Stimulated activated CD4-positive, alpha-beta T cell treated with anti-CD3 and anti-CD28 coated beads, TNF-alpha, amount 100 ng/mL, for 1 hour (primary cell): ENCODE measurements at regions not wholly inside any gene's neighbourhood (a gene's known extent, or its start where the extent isn't known, plus 50 kb on each side); places are given as distances from the start of the nearest gene placed in this dataset.
"Not testable (repeated sequence)": the region's sequence is repeated elsewhere in the genome, so short reads cannot be mapped to it uniquely, and the experiment has no call there.

Source experiments
- DNase-seq, 3 donors: peaks; one replicate each; pipeline ENCODE4 v3.0.0-alpha.2; 2020; ENCODE audit warnings: low read depth in 3 of 3, low spot score in 1 of 3

DNA sequence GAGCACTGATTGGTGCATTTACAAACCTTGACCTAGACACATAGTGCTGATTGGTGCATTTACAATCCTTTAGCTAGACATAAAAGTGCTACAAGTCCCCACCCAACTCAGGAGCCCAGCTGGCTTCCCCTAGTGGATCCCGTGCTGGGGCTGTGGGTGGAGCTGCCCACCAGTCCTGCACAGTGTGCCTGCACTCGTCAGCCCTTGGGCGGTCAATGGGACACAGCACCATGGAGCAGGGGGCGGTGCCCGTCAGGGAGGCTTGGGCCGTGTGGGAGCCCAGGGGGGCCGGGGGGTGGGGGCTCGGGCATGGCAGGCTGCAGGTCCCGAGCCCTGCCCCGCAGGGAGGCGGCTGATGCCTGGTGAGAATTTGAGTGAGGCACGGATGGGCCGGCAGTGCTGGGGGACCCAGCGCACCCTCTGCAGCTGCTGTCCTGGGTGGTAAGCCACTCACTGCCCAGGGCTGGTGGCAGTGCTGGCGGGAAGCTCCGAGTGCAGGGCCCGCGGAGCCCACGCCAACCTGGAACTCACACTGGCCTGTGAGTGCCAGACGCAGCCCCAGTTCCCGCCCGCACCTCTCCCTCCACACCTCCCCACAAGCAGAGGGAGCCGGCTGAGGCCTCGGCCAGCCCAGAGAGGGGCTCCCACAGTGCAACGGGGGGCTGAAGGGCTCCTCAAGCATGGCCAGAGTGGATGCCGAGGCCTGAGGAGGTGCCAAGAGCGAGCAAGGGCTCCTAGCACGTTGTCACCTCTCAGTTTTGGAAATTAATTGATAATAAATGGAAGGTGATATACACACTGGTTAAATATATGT is 207.7 kb downstream of the RAP2B start:
- no peak for DNase-seq

DNA sequence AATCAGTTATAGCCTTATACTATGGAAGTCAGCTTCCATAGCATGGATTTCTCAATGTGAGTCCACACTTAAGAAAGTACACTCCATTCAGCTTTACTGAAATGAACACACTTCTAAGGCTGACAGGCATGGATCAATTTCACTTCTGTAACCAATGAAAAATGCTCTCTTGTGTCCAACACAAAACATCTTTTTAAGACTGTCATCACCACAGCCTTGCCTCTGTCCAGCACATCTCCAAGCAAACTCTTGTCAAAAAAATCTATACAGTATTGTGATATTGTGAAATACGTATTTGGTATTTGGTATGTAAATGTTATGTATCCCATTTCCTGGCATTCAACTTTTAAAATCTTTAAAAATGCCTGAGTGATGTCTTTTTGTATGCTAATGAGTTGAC is 208.7 kb downstream of the RAP2B start:
- no peak for DNase-seq

DNA sequence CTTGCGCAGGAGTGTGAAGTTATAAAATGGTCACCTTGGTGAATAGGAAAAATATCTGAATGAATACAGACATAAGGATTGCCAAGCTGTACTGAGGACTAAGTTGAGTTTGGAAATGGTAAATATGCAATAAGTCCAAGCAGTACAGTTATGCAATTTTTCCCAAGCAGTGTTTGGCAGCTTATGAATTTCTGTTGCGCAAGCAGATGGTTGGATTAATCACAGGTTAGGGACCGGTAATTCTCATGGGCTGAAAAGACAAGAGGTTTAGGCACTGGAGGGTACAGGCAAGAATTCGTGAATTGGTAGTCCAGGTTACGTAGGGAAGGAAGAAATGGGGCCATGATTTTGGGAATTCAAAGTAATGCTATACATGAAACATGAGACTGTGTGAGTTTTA is 210.3 kb downstream of the RAP2B start:
- DNase-seq: no peak

DNA sequence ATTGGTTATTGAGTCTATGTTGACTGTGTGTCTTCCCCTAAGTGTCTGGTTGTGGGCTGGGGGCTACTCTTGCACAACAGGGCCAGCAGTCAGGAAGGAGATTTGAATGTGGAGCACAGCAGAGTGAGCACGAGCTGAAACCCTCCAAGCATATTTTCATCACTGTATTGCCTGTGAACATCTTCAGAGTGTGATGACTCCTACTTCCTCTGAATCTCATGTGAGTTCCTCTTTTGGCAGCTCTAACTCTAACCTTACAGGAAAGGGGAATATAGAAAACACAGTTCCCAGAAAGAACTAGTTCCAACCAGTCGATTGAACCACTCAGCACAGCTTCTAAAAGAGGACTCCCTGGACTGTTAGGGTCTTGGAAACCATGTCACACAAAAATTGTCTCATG is 211.6 kb downstream of the RAP2B start:
- no peak for DNase-seq

DNA sequence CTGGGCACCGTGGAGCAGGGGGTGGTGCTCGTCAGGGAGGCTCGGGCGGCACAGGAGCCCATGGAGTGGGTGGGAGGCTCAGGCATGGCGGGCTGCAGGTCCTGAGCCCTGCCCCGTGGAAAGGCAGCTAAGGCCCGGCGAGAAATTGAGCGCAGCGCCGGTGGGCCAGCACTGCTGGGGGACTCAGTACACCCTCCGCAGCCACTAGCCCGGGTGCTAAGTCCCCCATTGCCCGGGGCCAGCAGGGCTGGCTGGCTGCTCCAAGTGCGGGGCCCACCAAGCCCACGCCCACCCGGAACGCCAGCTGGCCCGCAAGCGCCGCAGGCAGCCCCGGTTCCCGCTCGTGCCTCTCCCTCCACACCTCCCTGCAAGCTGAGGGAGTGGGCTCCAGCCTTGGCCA is 216.3 kb downstream of the RAP2B start:
- DNase-seq: not testable (repeated sequence)

DNA sequence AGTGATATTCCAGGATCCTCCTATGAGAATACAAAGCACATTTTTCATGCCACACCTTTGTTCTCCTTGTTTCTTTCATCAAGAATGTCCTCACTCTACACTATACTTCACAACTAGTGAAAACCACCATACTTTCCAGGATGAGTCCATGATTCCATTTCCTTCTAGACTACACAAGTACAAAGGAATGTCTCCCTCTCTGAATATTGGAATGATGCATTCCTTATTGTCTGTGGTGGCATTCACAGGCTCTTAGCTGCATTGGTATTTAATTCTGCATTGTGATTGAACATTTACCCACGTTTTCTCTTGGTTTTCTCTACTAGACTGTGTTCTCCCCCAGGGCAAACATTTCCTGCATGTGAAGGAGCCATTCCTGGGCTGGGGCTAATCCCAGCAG is 217.5 kb downstream of the RAP2B start:
- no peak for DNase-seq

DNA sequence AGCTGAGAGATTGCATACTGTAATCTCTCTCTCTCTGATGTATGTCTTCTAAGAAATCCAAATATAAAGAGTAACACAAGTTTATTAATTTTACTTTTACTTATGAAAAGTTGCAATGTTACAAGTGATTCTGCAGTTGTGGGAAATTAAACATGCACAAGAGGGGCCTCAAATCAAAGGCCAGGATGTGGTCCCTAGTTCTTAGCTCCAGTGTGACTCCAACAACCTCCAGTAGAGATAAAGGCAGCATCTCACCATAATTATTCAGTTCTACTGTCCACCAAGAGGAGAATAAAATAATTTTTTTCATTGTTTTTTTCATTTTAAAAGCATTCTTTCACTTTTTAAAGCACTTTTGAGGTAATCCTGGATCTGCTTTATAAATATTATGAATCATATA is 223.3 kb downstream of the RAP2B start:
- no peak for DNase-seq

DNA sequence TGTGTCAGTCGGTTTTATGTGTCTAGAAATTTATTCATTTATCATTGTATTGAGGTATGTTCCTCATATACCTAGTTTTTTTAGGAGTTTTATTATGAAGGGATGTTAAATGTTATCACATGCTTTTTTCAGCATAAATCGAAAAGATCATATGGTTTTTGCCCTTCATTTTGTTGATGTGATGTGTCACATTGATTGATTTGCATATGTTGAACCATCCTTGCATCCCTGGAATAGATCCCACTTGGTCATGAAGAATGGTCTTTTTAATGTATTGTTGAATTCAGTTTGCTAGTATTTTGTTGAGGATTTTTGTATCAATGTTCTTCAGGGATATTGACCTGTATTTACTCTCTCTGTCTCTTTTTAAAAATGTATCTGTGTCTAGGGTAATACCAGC is 230.3 kb downstream of the RAP2B start:
- DNase-seq: no peak

DNA sequence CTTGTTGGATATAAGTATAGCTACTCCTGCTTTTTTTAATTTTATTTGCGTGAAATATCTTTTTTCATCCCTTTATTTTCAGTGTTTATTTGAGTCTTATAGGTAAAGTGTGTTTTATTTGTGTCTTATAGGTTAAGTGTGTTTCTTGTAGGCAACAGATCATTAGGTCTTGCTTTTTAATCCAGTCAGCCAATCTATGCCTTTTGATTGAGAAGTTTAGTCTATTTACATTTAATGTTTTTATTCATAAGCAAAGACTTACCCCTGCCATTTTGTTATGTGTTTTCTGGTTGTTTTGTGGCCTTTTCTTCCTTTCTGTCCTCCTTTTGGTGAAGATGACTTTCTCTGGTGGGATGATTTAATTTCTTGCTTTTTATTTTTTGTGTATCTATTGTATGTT is 232.0 kb downstream of the RAP2B start:
- no peak for DNase-seq

DNA sequence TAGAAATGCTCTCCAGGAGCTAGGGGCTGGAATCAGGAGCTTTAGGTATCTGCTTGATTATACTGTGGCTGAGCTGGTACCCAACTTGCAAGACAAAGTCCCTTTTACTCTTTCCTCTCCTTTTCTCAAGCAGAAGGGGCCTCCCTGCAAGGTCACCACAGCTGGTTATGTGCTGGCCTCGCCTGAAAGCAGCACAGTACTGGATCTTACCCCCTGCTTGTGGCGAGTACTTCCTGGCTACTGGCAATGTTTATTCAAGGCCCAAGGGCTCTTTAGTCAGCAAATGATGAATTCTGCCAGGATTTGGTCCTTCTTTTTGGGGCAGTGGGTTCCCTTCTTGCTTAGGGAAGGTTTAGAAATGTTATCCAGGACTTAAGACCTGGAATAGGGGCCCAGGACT is 234.6 kb downstream of the RAP2B start:
- no peak for DNase-seq

DNA sequence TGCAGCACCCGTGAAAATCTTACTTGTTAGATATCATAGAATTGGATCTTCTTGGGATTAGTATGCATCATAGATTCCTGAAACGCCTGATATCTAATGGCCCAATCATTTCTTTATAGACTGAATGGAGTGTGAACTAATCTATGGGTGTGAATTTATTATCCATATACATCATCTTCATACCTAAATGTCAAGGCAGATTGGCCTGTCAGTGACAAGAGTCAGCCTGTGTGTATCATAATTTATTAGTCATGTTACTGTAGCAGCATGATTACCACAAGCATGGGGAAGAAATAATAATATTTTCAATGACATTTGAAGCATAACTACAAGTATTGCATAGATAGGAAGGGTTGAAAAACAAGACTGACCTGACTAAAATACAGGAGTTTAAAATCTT is 235.8 kb downstream of the RAP2B start:
- DNase-seq: no peak

DNA sequence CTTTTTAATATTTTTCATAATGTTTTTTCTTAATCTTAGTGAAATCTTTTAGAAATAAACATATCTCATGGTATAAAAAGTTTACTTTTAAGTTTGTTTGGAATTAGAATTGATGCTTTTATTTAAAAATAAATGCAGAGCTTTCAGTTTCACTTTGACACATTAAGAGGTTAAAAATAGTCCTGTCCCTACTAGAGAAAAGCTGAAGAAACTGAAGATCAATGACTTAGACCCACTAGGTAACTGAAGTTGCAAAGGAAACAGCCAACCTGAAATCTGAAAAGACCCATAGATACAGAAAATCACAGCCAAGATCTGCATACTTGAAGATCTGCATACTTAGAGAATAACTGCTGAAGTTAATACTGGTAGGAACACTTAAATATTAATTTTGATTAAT is 237.6 kb downstream of the RAP2B start:
- no peak for DNase-seq

DNA sequence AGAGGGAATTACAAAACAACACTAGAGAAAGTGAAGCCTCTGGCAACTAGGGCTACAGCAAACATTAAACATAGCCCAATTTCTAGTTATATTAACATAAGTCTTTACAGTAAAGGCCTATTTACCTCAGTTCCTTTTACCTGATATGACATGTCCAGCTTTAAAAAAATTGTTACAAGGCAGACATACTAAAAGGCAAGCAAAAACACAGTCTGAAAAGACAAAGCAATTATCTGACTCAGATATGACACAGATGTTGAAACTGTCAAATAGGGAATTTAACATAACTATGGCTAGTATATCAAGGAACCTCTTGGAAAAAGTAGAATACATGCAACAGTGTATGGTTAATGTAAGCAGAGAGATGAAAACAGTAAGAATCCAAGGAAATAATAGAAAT is 238.6 kb downstream of the RAP2B start:
- no peak for DNase-seq

DNA sequence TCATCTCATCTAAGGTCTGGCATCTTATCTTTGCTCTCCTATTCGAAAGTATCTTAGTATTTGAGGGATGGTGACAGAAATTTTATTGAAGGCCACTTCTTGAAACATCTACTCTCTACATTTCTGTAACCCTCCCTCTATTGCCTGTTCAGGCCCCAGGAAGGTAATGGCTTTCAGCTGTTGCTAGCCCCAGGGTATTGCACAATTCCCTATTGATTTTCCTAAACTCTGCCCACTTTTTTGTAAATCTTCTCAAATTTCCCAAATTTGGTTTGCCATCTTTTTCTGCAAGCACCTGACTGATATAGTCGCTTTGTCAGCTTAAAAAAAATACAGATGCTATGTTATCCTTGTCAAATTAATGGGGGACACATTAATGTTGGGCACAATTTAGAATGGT is 242.1 kb downstream of the RAP2B start:
- no peak for DNase-seq

DNA sequence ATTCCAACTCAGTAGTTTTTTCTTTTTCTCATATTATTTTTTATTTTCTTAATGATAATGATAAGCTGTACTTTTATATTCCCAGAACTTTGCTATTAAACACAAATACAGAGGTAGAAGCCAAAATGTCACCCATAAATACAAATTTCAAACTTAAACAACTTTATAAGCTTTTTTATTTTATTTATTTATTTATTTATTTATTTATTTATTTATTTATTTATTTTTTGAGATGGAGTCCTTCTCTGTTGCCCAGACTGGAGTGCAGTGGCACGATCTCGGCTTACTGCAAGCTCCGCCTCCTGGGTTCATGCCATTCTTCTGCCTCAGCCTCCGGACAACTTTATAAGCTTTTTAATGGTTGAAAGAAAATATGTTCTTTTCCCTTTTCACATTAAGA is 243.3 kb downstream of the RAP2B start:
- not testable (repeated sequence) for DNase-seq

DNA sequence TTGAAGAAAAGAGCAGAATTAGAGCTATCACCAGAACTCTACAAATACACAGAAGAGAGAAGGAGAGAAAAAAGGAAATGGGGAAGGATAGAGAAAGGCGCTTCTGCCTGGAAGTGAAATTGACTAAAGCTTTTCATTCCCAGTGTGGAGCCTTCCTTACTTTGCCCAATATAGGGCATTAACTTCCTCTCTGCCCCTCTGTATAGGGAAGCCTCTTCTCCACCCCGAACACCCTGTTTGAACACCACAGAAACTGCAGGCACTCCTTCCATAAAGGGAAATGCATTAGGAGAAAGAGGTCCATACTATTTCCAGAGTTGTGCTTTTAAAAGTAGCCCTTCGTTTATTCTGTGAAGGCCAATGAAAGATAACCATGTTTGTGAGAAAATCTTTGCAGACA is 248.5 kb downstream of the RAP2B start:
- DNase-seq: no peak

DNA sequence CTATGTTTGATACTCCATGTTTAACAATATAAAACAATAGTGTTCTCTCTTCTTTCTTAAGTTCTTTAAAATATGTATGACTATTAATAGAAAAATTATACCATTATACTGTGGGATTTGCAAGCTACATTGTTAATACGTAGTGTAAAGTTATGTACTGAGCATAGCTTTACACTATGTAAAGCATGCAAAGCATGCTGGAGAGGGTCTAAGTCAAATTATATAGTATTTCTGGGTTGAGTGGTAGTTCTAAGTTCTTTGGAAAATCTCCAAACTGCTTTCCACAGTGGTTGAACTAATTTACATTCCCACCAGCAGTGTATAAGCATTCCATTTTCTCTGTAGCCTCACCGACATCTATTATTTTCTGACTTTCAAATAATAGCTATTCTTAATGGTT is 253.0 kb downstream of the RAP2B start:
- no peak for DNase-seq

DNA sequence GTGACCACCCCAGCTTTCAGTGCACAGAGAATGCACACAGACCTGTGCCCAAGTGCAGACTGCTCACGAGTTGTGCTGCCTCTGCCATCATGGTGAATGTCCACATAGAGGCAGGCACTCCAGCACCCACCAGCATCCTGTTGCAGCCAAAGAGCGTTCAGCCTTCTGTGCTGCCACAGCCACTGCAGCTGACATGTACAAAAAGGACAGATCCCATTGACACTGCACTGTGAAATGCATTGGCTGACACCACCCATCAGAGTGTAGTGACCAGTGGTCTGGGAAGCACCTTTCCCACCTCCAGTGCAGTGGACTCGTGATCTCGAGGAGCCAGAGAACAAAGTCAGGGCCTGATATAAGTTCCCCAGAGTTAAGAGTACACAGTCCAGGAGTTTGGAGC is 260.3 kb downstream of the RAP2B start:
- no peak for DNase-seq

DNA sequence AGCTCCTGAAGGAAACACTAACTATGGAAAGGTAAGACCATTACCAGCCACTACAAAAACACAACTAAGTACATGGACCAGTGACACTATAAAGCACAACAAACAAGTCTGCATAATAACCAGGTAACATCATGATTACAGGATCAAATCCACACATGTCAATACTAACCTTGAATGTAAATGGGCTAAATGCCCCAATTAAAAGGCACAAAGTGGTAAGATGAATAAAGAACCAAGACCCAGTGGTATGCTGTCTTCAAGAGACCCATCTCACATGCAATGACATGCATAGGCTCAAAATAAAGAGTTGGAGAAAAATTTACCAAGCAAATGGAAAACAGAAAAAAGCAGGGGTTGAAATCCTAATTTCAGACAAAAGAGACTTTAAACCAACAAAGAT is 261.8 kb downstream of the RAP2B start:
- not testable (repeated sequence) for DNase-seq

DNA sequence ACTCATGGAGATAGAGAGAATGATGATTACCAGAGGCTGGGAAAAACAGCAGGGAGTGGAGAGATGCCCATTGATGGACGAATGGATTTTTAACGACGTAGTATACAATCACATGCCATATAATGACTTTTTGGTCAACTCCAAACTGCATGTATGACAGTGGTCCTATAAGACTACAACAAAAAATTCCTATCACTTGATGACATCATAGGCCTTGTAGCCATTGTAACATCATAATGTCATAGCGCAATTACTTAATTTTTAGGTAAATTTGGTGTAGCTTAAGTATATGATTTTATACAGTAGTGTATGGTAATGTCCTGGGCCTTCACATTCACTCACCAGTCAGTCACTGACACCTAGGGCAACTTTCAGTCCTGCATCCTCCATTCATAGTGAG is 264.3 kb downstream of the RAP2B start:
- DNase-seq: no peak

DNA sequence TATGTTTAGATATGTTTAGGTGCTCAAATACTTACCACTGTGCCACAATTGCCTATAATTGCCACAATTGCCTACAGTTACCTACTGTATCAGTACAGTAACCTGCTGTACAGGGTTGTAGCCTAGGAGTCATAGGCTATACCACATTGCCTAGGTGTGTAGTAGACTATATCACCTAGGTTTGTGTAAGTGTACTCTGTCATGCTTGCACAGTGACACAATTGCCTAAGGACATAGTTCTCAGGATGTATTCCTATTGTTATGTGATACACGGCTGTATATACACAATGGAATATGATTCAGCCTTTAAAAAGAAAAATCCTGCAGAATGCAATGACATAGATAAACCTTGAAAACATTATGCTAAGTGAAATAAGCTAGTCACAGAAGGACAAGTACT is 264.8 kb downstream of the RAP2B start:
- DNase-seq: no peak

DNA sequence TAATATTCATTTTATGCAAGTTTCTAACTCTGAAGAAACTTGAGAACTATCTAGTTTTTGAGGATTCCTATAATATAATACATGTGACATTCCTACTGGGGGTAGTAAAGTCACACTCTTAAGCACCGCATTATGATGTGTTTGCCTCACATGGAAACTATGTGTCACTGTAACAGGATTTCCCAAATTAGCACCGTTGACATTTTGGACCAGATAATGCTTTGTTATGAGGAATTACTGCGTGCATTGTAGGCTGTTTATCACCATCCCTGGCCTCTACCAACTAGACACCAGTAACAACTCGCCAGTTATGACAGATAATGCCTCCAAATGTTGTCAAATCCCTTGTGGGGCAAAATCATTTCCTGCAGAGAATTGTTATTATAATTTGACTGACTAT is 267.8 kb downstream of the RAP2B start:
- no peak for DNase-seq

DNA sequence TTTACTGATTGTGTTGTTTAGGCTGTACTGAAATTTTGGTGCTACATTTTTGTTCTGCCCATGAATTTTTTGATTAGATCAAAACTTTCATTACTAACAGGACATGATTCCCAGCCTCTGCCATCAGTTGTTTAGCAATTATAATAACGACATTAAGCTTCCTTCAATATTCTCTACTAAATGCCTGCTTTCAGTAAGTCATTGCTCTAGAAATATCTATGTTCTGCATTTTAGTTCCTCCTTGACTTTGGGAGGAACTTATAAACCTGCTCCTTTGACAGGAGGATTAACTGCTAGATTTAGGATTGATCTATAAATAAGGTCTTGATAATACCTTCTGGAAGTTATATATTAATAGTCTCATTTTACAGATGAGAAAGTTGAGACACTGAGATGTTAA is 269.1 kb downstream of the RAP2B start:
- DNase-seq: no peak

DNA sequence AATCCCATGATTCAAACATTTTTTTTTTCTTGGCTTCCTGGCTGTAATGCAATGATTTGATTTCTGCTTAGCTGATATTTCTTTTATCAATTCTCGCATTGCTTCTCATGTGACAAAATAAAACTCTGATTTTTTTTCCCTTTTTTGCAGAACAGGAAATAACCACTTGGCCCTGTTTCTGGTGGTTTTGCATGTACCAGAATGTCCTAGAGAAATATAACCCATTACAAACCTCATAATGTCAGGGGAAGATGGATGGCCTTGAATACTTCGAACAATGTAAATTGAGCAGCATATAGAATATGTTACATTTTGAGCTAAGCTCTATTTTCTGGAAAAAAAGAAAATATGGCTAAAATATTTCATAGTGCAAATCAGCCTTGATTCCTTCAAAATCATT is 275.6 kb downstream of the RAP2B start:
- DNase-seq: no peak
